ENCODE measurements at regions not wholly inside any gene's neighbourhood (a gene's known extent, or its start where the extent isn't known, plus 50 kb on each side); places are given as distances from the start of the nearest gene placed in this dataset.

DNA sequence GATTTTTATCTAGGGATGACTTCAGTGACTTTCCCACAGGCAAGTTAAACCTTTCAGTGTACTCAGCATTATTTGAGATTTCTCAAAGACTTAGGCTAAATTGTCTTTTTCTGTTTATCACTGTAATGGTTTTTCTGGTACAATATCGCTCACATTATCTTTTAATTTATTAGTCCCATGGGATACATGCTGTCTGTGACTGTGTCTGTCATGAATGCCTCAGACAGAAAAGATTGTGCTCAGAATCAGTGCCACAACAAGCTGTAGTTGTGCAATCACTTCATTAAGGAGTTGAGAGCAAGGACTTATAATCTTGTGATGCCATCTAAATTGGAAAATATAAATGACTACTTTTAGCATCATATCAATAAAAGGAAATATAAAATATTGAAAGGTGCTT lies 2374.2 kb upstream of the RAG2 start:
- in situ Hi-C loops (cut with MboI; ENCODE audit: low sequenced_read_pairs, unreplicated experiment) = no loop called here
- TF ChIP-seq, protein P1, sequence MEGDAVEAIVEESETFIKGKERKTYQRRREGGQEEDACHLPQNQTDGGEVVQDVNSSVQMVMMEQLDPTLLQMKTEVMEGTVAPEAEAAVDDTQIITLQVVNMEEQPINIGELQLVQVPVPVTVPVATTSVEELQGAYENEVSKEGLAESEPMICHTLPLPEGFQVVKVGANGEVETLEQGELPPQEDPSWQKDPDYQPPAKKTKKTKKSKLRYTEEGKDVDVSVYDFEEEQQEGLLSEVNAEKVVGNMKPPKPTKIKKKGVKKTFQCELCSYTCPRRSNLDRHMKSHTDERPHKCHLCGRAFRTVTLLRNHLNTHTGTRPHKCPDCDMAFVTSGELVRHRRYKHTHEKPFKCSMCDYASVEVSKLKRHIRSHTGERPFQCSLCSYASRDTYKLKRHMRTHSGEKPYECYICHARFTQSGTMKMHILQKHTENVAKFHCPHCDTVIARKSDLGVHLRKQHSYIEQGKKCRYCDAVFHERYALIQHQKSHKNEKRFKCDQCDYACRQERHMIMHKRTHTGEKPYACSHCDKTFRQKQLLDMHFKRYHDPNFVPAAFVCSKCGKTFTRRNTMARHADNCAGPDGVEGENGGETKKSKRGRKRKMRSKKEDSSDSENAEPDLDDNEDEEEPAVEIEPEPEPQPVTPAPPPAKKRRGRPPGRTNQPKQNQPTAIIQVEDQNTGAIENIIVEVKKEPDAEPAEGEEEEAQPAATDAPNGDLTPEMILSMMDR (IDR thresholded peaks at IDR 0.05; ENCODE audit: borderline replicate concordance, control extremely low read depth, extremely low read depth, insufficient read depth, missing control alignments) = no peak
- no peak for DNase-seq (ENCODE audit: low spot score)

DNA sequence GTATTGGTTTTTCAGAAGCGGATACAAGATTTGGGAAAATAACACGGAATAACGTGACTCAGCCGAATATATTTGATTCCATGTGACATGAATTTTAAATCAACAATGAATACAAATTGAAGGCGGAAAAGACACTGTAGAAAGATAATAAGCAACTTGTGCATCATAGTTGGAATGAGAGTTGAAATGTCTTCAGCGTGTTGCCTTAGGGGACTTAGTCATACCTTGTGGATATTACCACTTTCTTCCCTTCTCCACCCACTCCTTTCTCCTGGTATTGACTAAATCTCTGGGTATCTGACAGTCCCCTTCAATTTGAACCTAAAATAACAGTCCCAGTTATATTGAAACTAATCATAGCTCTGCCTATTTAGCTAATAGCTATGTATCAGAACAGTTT lies 2373.1 kb upstream of the RAG2 start:
- TF ChIP-seq, protein P1 (IDR thresholded peaks at IDR 0.05; ENCODE audit: borderline replicate concordance, control extremely low read depth, extremely low read depth, insufficient read depth, missing control alignments) = no peak
- in situ Hi-C loops (cut with MboI; ENCODE audit: low sequenced_read_pairs, unreplicated experiment) = no loop called here
- no peak for DNase-seq (ENCODE audit: low spot score)

DNA sequence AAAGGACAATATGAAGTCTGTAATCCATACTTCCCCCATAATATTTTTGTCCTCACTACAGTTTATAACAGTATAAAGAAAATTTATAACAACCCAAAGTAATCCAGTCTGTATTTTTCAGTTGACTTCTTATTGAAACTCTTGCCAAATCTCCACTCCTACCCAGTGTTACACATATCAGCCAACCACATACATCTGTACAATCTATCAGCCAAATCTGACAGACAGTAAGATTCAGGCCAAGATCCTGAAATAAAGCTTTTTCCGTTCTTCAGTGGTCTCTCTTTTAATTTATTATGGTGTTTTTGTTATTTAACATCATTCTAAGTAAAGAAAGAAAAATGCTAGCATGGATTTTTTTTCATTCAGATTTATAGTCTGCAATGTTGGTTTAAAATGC lies 2370.9 kb upstream of the RAG2 start:
- in situ Hi-C loops (cut with MboI; ENCODE audit: low sequenced_read_pairs, unreplicated experiment) = no loop called here
- TF ChIP-seq, protein P1 (IDR thresholded peaks at IDR 0.05; ENCODE audit: borderline replicate concordance, control extremely low read depth, extremely low read depth, insufficient read depth, missing control alignments) = no peak
- no peak for DNase-seq (ENCODE audit: low spot score)

DNA sequence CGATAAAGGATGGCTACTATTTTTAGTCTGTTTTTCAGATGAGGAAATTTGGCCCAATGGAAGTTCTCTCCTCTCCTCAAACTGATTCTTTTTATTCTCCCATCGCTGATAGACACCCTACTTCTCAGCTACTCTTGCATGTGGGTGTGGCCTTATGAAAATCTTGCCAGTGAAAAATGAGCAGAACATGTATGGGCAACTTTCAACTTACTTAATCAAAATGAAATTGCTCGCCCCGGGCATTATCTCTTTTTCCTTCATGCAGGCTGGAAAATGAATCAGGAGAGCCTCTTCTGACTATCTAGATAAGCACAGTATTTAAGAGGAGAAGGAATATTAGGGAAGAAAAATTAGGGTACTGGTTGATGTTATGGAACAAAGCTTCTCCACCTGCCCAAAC lies 2354.7 kb upstream of the RAG2 start:
- TF ChIP-seq, protein P1 (IDR thresholded peaks at IDR 0.05; ENCODE audit: borderline replicate concordance, control extremely low read depth, extremely low read depth, insufficient read depth, missing control alignments) = no peak
- in situ Hi-C loops (cut with MboI; ENCODE audit: low sequenced_read_pairs, unreplicated experiment) = no loop called here
- no peak for DNase-seq (ENCODE audit: low spot score)

DNA sequence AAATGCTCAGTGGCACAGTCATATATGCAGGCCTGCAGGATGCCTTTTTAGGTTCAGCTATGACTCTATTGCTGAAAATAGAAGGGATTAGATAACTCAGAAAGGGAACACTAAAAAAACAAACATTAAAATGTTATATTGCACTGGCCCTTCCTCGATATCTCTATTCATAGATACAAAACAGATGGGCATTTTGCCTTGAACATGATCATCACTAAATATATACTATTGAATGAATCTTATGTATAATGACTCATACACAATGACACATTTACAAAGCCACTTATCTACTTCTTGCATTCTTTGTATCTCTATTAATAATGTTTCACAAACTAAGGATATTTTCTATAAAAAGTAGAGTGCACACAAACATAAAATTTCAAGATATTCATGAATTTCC lies 2352.8 kb upstream of the RAG2 start:
- in situ Hi-C loops (cut with MboI; ENCODE audit: low sequenced_read_pairs, unreplicated experiment) = no loop called here
- TF ChIP-seq, protein P1 (IDR thresholded peaks at IDR 0.05; ENCODE audit: borderline replicate concordance, control extremely low read depth, extremely low read depth, insufficient read depth, missing control alignments) = no peak
- DNase-seq (ENCODE audit: low spot score) = no peak

DNA sequence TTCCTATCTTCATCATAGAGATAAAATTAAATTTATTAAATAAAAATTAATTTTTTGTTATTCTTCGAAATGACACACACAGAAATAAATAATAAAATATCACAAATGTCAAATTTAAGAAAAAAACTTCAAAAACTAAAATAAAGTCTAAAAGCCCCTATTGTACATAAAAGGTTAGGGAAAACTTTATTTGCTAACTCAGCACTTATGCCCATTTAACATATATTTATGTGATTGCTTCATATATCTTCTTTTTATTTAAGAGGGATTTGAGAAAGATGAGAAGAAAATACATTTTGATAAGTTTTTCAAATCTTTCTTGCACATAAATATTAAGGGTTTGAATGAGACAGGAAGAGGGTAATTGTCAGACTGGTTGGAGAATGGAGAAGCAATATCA lies 2350.4 kb upstream of the RAG2 start:
- no peak for DNase-seq (ENCODE audit: low spot score)
- in situ Hi-C loops (cut with MboI; ENCODE audit: low sequenced_read_pairs, unreplicated experiment) = no loop called here
- TF ChIP-seq, protein P1 (IDR thresholded peaks at IDR 0.05; ENCODE audit: borderline replicate concordance, control extremely low read depth, extremely low read depth, insufficient read depth, missing control alignments) = no peak

DNA sequence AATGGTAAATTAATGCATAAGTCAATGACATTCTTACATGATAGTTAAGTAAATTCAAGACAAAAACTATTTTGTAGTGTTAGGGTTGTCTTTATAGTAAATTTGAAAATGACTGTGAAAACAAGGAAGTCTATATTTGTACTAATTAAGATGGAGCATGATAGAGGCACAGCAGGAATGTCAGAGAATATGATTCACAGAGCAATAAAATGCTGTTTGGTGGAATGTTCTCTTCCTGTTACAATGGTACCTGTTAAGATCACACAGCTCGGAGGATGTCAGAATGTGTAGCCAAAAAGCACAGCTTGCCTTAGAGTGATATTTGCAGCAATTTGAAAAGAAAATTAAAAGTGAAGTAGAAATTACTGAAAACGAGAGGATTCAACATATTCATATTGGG lies 2339.7 kb upstream of the RAG2 start:
- TF ChIP-seq, protein P1 (IDR thresholded peaks at IDR 0.05; ENCODE audit: borderline replicate concordance, control extremely low read depth, extremely low read depth, insufficient read depth, missing control alignments) = no peak
- DNase-seq (ENCODE audit: low spot score) = no peak
- in situ Hi-C loops (cut with MboI; ENCODE audit: low sequenced_read_pairs, unreplicated experiment) = no loop called here

Data from GM13976 (cell line).